CD4-positive, alpha-beta T cell treated with Interleukin-15 for 4 hours (primary cell): ENCODE measurements at regions not wholly inside any gene's neighbourhood (a gene's known extent, or its start where the extent isn't known, plus 50 kb on each side); places are given as distances from the start of the nearest gene placed in this dataset.
"Not testable (repeated sequence)": the region's sequence is repeated elsewhere in the genome, so short reads cannot be mapped to it uniquely, and the experiment has no call there.

Source experiments
- DNase-seq: peaks from one replicate; pipeline ENCODE4 v3.0.0-alpha.2; 2020; ENCODE audit warnings: low spot score

- peak; percentile 48 for DNase-seq
Observed at GRCh38 chr11:71638801-71639519, 56.3 kb upstream of the KRTAP5-11 start.

GRCh38 chr11:71639520-71639849 is 56.8 kb upstream of the KRTAP5-11 start:
- not testable (repeated sequence) for DNase-seq

- DNase-seq = not testable (repeated sequence)
Observed at GRCh38 chr11:71639916-71640315, 57.2 kb upstream of the KRTAP5-11 start.

- not testable (repeated sequence) for DNase-seq
Observed at GRCh38 chr11:71647078-71647477, 64.4 kb upstream of the KRTAP5-11 start.

GRCh38 chr11:71652998-71653397 is 70.3 kb upstream of the KRTAP5-11 start:
- not testable (repeated sequence) for DNase-seq

- DNase-seq = not testable (repeated sequence)
Observed at GRCh38 chr11:71654423-71654822, 71.7 kb upstream of the KRTAP5-11 start.

GRCh38 chr11:71655041-71655440 is 72.4 kb upstream of the KRTAP5-11 start:
- not testable (repeated sequence) for DNase-seq

GRCh38 chr11:71656513-71656912 is 73.8 kb upstream of the KRTAP5-11 start:
- not testable (repeated sequence) for DNase-seq

GRCh38 chr11:71664941-71665340 is 82.3 kb upstream of the KRTAP5-11 start:
- not testable (repeated sequence) for DNase-seq

GRCh38 chr11:71698110-71698509 is 115.4 kb upstream of the KRTAP5-11 start:
- DNase-seq = not testable (repeated sequence)

GRCh38 chr11:71698961-71699360 is 116.3 kb upstream of the KRTAP5-11 start:
- DNase-seq = not testable (repeated sequence)

GRCh38 chr11:71701435-71702291 is 119.0 kb upstream of the KRTAP5-11 start:
- not testable (repeated sequence) for DNase-seq

GRCh38 chr11:71705086-71705737 is 122.5 kb upstream of the KRTAP5-11 start:
- not testable (repeated sequence) for DNase-seq

GRCh38 chr11:71705738-71706432 is 123.2 kb upstream of the KRTAP5-11 start:
- DNase-seq = not testable (repeated sequence)

- not testable (repeated sequence) for DNase-seq
Observed at GRCh38 chr11:71707083-71707482, 124.4 kb upstream of the KRTAP5-11 start.

- DNase-seq = not testable (repeated sequence)
Observed at GRCh38 chr11:71709541-71709940, 123.5 kb upstream of the DEFB108B start.

GRCh38 chr11:71710171-71710671 is 122.8 kb upstream of the DEFB108B start:
- peak; percentile 71 for DNase-seq

GRCh38 chr11:71710701-71711385 is 122.2 kb upstream of the DEFB108B start:
- DNase-seq = peak; percentile 12

GRCh38 chr11:71712350-71712749 is 120.7 kb upstream of the DEFB108B start:
- not testable (repeated sequence) for DNase-seq

GRCh38 chr11:71712846-71713245 is 120.2 kb upstream of the DEFB108B start:
- not testable (repeated sequence) for DNase-seq

GRCh38 chr11:71714510-71714909 is 118.5 kb upstream of the DEFB108B start:
- DNase-seq = not testable (repeated sequence)
